GM12878 (cell line): ENCODE measurements at regions not wholly inside any gene's neighbourhood (a gene's known extent, or its start where the extent isn't known, plus 50 kb on each side); places are given as distances from the start of the nearest gene placed in this dataset.

ENCODE experiments used
- ATAC-seq: fragments of 200-7000 bp; cut with Tn5 transposase; 3 replicates; pipeline ENCODE4 v1.9.1; 2020; ENCODE audit warnings: mild to moderate bottlenecking, moderate library complexity
- BruUV-seq: library from RNA; stranded (reverse); fragments of 400-500 nt; replicated peaks from 2 replicates; lab custom pipeline; 2021; lab: Mats Ljungman, UMichigan
- CTCF ChIA-PET: fragments of 300-600 bp; sonication (Branson Sonifier 250); formaldehyde crosslinking; extraction: SDS; loops from one replicate; lab custom pipeline; 2021; ENCODE audit warnings: inconsistent platforms; lab: Yijun Ruan, JAX
- POLR2A ChIA-PET: fragments of 350-600 bp; formaldehyde crosslinking; extraction: SDS; loops from one replicate; lab custom pipeline; 2021; ENCODE audit warnings: inconsistent platforms; lab: Charles Lee
- RAD21 ChIA-PET: fragments of 300-600 bp; sonication (Branson Sonifier 250); formaldehyde crosslinking; loops from one replicate; lab custom pipeline; 2023; ENCODE audit warnings: antibody characterized with exemption; ENCODE audit not compliant: unreplicated experiment; lab: Charles Lee
- SMC1A ChIA-PET: fragments of 300-600 bp; sonication (Branson Sonifier 250); formaldehyde crosslinking; loops from one replicate; lab custom pipeline; 2023; ENCODE audit not compliant: unreplicated experiment, uncharacterized antibody; lab: Charles Lee
- DNase-seq: peaks from one replicate; pipeline ENCODE4 v3.0.0-alpha.2; 2011; ENCODE audit warnings: low read depth, low spot score
- FAIRE-seq: peaks from 3 replicates; lab custom pipeline; 2011; peaks lifted over from hg19 to GRCh38; lab: Jason Lieb, UNC
- H2AFZ ChIP-seq: 2 replicates; pipeline ENCODE4 v1.6.0; 2011; ENCODE audit warnings: low read depth, low read length, control low read depth; ENCODE audit not compliant: control insufficient read depth
- H3K27ac ChIP-seq: 2 replicates; pipeline ENCODE4 v1.5.1; 2011; ENCODE audit warnings: control low read depth; ENCODE audit not compliant: control insufficient read depth, insufficient read depth
- H3K27me3 ChIP-seq, 2 experiments: replicated peaks in 1 of 2; 2 replicates each; pipeline versions ENCODE4 v1.6.0 to v1.6.1; 2011; ENCODE audit warnings: low read length in 1 of 2; ENCODE audit not compliant: control insufficient read depth in 2 of 2, insufficient read depth in 2 of 2
- H3K36me3 ChIP-seq, 2 experiments: 2 replicates each; pipeline ENCODE4 v1.5.1; 2011; ENCODE audit warnings: low read length in 1 of 2; ENCODE audit not compliant: control insufficient read depth in 2 of 2, insufficient read depth in 2 of 2
- H3K4me1 ChIP-seq: 2 replicates; pipeline ENCODE4 v1.6.1; 2011; ENCODE audit warnings: mild to moderate bottlenecking, low read length, moderate library complexity, mixed read lengths; ENCODE audit not compliant: control insufficient read depth, insufficient read depth
- H3K4me2 ChIP-seq: 2 replicates; pipeline ENCODE4 v1.6.0; 2011; ENCODE audit warnings: control low read depth; ENCODE audit not compliant: control insufficient read depth, insufficient read depth
- H3K4me3 ChIP-seq: fragments of 200-600 bp; sonication (generic); 2 replicates; pipeline ENCODE4 v1.5.1; 2016
- H3K79me2 ChIP-seq: 2 replicates; pipeline ENCODE4 v1.6.0; 2011; ENCODE audit warnings: low read length; ENCODE audit not compliant: control insufficient read depth, insufficient read depth
- H3K9ac ChIP-seq: 2 replicates; pipeline ENCODE4 v1.8.0; 2011; ENCODE audit warnings: low read length, control low read depth, mixed read lengths; ENCODE audit not compliant: control insufficient read depth, insufficient read depth
- H3K9me3 ChIP-seq: replicated peaks from 3 replicates; pipeline ENCODE4 v1.5.1; 2011; ENCODE audit warnings: mild to moderate bottlenecking, low read length; ENCODE audit not compliant: control insufficient read depth, insufficient read depth
- H4K20me1 ChIP-seq: 2 replicates; pipeline ENCODE4 v1.6.0; 2011; ENCODE audit not compliant: control insufficient read depth, insufficient read depth
- CBFB ChIP-seq: IDR thresholded peaks from 2 replicates; pipeline ENCODE4 v1.6.1; 2016; ENCODE audit warnings: antibody characterized with exemption, low read depth
- CHD2 ChIP-seq: IDR thresholded peaks from 2 replicates; pipeline ENCODE4 v1.6.1; 2011; ENCODE audit warnings: low read depth, low read length, improper control_type of control experiment, borderline replicate concordance
- SRF ChIP-seq, 2 experiments: IDR thresholded peaks; 2 replicates each; pipeline ENCODE4 v1.6.1; 2011; ENCODE audit warnings: low read depth in 2 of 2, low read length in 2 of 2, mild to moderate bottlenecking in 1 of 2, moderate library complexity in 1 of 2
- TCF7 ChIP-seq: IDR thresholded peaks from 2 replicates; pipeline ENCODE4 v1.6.1; 2014; ENCODE audit warnings: antibody characterized with exemption, borderline replicate concordance
- WGBS: methylation state at CpG from one replicate; pipeline ENCODE4 v1.1.6; 2016; ENCODE audit warnings: low lambda C conversion rate; ENCODE audit not compliant: insufficient replicate concordance, insufficient coverage; ENCODE audit errors: missing lambda C conversion rate; 5-methylcytosine and 5-hydroxymethylcytosine counted together
- in situ Hi-C: fragments of 300-500 bp; cut with MboI; formaldehyde crosslinking; loops from 9 replicates; pipeline ENCODE4 v1.14.3; 2018; ENCODE audit warnings: mixed read lengths
- intact Hi-C: fragments of 100-400 bp; cut with micrococcal nuclease; formaldehyde crosslinking; loops from one replicate; pipeline ENCODE4 v1.14.2; 2022; ENCODE audit not compliant: unreplicated experiment
- TF ChIP-seq, protein P1 (sequence below): fragments of 450-650 bp; IDR thresholded peaks from 2 replicates; pipeline ENCODE4 v1.6.1; 2016; ENCODE audit warnings: mild to moderate bottlenecking
- TF ChIP-seq, protein P2 (sequence below): fragments of 450-650 bp; IDR thresholded peaks from 2 replicates; pipeline ENCODE4 v1.6.1; 2018; ENCODE audit warnings: borderline replicate concordance, mild to moderate bottlenecking; ENCODE audit not compliant: partially characterized antibody
- TF ChIP-seq, protein P3 (sequence below): fragments of 450-650 bp; IDR thresholded peaks from 2 replicates; pipeline ENCODE4 v1.6.1; 2017; ENCODE audit warnings: mild to moderate bottlenecking, low read depth, inconsistent platforms; ENCODE audit not compliant: poor library complexity, severe bottlenecking

DNA sequence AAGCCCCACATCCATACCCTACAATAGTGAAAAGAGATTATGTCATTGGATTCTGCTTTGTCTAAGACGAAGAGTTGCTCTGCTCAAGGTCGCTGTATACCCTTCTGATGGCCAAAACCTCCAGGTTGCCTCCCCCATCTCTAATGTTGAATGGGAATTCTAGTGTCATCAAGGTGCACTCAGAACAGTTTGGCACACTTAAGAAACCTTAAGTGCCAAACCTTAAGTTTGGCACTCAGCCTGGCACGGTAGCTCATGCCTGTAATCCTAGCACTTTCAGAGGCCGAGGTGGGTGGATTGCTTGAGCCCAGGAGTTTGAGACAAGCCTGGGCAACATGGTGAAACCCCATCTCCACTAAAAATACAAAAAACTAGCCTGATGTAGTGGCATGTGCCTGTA, 1245.6 kb upstream of the SEL1L start:
- DNase-seq = no peak
- H3K4me3 ChIP-seq = no peak overlapping the region
- H3K79me2 ChIP-seq = no peaks in the 10 kb centered on the region
- WGBS = 21% methylated on average over 4 of the region's 4 CpGs
- no peak for FAIRE-seq
- no peaks in the 10 kb centered on the region for H3K9me3 ChIP-seq
- BruUV-seq = no TSS peak
- intact Hi-C loops (no loop called here), in situ Hi-C loops (no loop called here)
- TF ChIP-seq TCF7 (no peak), CBFB (no peak), CHD2 (no peak), SRF (IDR thresholded peaks at IDR 0.05; ENCODE audit: low read depth in 2 of 2, low read length in 2 of 2) (no peak)
- TF ChIP-seq, protein P1, sequence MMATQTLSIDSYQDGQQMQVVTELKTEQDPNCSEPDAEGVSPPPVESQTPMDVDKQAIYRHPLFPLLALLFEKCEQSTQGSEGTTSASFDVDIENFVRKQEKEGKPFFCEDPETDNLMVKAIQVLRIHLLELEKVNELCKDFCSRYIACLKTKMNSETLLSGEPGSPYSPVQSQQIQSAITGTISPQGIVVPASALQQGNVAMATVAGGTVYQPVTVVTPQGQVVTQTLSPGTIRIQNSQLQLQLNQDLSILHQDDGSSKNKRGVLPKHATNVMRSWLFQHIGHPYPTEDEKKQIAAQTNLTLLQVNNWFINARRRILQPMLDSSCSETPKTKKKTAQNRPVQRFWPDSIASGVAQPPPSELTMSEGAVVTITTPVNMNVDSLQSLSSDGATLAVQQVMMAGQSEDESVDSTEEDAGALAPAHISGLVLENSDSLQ = no peak
- TF ChIP-seq, protein P2, sequence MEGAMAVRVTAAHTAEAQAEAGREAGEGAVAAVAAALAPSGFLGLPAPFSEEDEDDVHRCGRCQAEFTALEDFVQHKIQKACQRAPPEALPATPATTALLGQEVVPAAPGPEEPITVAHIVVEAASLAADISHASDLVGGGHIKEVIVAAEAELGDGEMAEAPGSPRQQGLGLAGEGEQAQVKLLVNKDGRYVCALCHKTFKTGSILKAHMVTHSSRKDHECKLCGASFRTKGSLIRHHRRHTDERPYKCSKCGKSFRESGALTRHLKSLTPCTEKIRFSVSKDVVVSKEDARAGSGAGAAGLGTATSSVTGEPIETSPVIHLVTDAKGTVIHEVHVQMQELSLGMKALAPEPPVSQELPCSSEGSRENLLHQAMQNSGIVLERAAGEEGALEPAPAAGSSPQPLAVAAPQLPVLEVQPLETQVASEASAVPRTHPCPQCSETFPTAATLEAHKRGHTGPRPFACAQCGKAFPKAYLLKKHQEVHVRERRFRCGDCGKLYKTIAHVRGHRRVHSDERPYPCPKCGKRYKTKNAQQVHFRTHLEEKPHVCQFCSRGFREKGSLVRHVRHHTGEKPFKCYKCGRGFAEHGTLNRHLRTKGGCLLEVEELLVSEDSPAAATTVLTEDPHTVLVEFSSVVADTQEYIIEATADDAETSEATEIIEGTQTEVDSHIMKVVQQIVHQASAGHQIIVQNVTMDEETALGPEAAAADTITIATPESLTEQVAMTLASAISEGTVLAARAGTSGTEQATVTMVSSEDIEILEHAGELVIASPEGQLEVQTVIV = no peak
- TF ChIP-seq, protein P3, sequence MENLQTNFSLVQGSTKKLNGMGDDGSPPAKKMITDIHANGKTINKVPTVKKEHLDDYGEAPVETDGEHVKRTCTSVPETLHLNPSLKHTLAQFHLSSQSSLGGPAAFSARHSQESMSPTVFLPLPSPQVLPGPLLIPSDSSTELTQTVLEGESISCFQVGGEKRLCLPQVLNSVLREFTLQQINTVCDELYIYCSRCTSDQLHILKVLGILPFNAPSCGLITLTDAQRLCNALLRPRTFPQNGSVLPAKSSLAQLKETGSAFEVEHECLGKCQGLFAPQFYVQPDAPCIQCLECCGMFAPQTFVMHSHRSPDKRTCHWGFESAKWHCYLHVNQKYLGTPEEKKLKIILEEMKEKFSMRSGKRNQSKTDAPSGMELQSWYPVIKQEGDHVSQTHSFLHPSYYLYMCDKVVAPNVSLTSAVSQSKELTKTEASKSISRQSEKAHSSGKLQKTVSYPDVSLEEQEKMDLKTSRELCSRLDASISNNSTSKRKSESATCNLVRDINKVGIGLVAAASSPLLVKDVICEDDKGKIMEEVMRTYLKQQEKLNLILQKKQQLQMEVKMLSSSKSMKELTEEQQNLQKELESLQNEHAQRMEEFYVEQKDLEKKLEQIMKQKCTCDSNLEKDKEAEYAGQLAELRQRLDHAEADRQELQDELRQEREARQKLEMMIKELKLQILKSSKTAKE = no peak
- no peaks in the 10 kb centered on the region for H3K36me3 ChIP-seq
- H3K4me1 ChIP-seq = no peaks in the 10 kb centered on the region
- no peak overlapping the region for H2AFZ ChIP-seq
- ChIA-PET SMC1A (no interaction called here), POLR2A (interaction anchor here (0.8 kb wide), 1 partner anchor 18 kb away, joined by 3 read pairs; no protein-coding TSS in a partner anchor), RAD21 (no interaction called here), CTCF (no interaction called here)
- no peak overlapping the region for H3K4me2 ChIP-seq
- no peaks in the 10 kb centered on the region for H3K27me3 ChIP-seq
- H3K27ac ChIP-seq = no peak overlapping the region
- ATAC-seq = no peak
- H4K20me1 ChIP-seq = no peaks in the 10 kb centered on the region
- H3K9ac ChIP-seq = no peak overlapping the region
